HepG2 (cell line): ENCODE measurements at regions not wholly inside any gene's neighbourhood (a gene's known extent, or its start where the extent isn't known, plus 50 kb on each side); places are given as distances from the start of the nearest gene placed in this dataset.

Source experiments
- ATAC-seq: fragments of 200-7000 bp; cut with Tn5 transposase; 3 replicates; pipeline ENCODE4 v1.9.1; 2020; ENCODE audit warnings: mild to moderate bottlenecking, moderate library complexity
- BruUV-seq: library from RNA; stranded (reverse); fragments of 400-500 nt; replicated peaks from 2 replicates; lab custom pipeline; 2021; lab: Mats Ljungman, UMichigan
- CTCF ChIA-PET: fragments of 300-600 bp; formaldehyde crosslinking; extraction: SDS; loops from one replicate; lab custom pipeline; 2021; ENCODE audit warnings: low total read pairs, inconsistent platforms, low intra/inter-chr PET ratio; lab: Yijun Ruan, JAX
- POLR2A ChIA-PET: fragments of 350-600 bp; sonication (Branson Sonifier 250); formaldehyde crosslinking; loops from one replicate; lab custom pipeline; 2020; ENCODE audit warnings: antibody characterized with exemption, inconsistent platforms; lab: Yijun Ruan, JAX
- DNase-seq: peaks from one replicate; pipeline ENCODE4 v3.0.0-alpha.2; 2015; ENCODE audit warnings: low spot score
- FAIRE-seq: peaks from 3 replicates; lab custom pipeline; 2011; peaks lifted over from hg19 to GRCh38; lab: Jason Lieb, UNC
- H2AFZ ChIP-seq: one replicate; pipeline ENCODE4 v1.6.1; 2011; ENCODE audit warnings: low read length, inconsistent platforms
- H3K27ac ChIP-seq: fragments of 300-600 bp; 3 replicates; pipeline ENCODE4 v1.8.0; 2011; ENCODE audit warnings: mixed run types, mild to moderate bottlenecking, mixed read lengths, low read length, inconsistent platforms; ENCODE audit not compliant: insufficient read depth; ENCODE audit errors: extremely low read length
- H3K27me3 ChIP-seq, 2 experiments: fragments of 200-600 bp in 1 of 2; 2 replicates in 1 of 2; 3 replicates in 1 of 2; pipeline versions ENCODE4 v1.6.0 to v1.8.0; 2011; ENCODE audit warnings: low read length in 2 of 2, mild to moderate bottlenecking in 2 of 2, moderate library complexity in 2 of 2, inconsistent platforms in 1 of 2; ENCODE audit not compliant: insufficient read depth in 2 of 2, control insufficient read depth in 1 of 2
- H3K36me3 ChIP-seq, 2 experiments: fragments of 200-600 bp in 1 of 2; replicated peaks in 1 of 2; 2 replicates in 1 of 2; 3 replicates in 1 of 2; pipeline versions ENCODE4 v1.5.1 to v1.8.0; 2011; ENCODE audit warnings: low read length in 2 of 2, inconsistent platforms in 1 of 2; ENCODE audit not compliant: insufficient read depth in 2 of 2, control insufficient read depth in 1 of 2
- H3K4me1 ChIP-seq: 2 replicates; pipeline ENCODE4 v1.5.1; 2012; ENCODE audit warnings: low read length, inconsistent platforms; ENCODE audit not compliant: insufficient read depth
- H3K4me2 ChIP-seq: 2 replicates; pipeline ENCODE4 v1.6.0; 2011; ENCODE audit warnings: low read depth, low read length, inconsistent platforms
- H3K4me3 ChIP-seq, 3 experiments: fragments of 200-600 bp in 1 of 3; sonication (generic), shearing (Covaris generic) in 1 of 3; replicated peaks in 1 of 3; 2 replicates each; pipeline ENCODE4 v1.5.1; 2011 to 2016; ENCODE audit warnings: low read length in 3 of 3, inconsistent platforms in 2 of 3, low read depth in 2 of 3, mild to moderate bottlenecking in 2 of 3, control low read depth in 1 of 3, mixed read lengths in 1 of 3; ENCODE audit not compliant: insufficient read depth in 1 of 3
- H3K79me2 ChIP-seq: one replicate; pipeline ENCODE4 v1.6.1; 2011; ENCODE audit warnings: low read length, inconsistent platforms; ENCODE audit not compliant: insufficient read depth
- H3K9ac ChIP-seq: 2 replicates; pipeline ENCODE4 v1.6.0; 2011; ENCODE audit warnings: mild to moderate bottlenecking, low read depth, low read length, inconsistent platforms; ENCODE audit not compliant: insufficient read depth
- H3K9me3 ChIP-seq: 2 replicates; pipeline ENCODE4 v1.5.1; 2012; ENCODE audit warnings: mild to moderate bottlenecking, low read length
- H4K20me1 ChIP-seq: 2 replicates; pipeline ENCODE4 v1.6.0; 2011; ENCODE audit warnings: inconsistent platforms, mild to moderate bottlenecking, low read length, moderate library complexity; ENCODE audit not compliant: insufficient read depth
- BORCS8-MEF2B ChIP-seq: sonication (generic); formaldehyde crosslinking; IDR thresholded peaks from 2 replicates; pipeline ENCODE4 v1.8.0; 2022; ENCODE audit warnings: mild to moderate bottlenecking, missing genetic modification reagents
- PATZ1 ChIP-seq: sonication (generic); formaldehyde crosslinking; IDR thresholded peaks from 2 replicates; pipeline ENCODE4 v1.4.0; 2020; ENCODE audit warnings: missing genetic modification reagents
- PHF20 ChIP-seq: sonication (generic); formaldehyde crosslinking; IDR thresholded peaks from 2 replicates; pipeline ENCODE4 v1.5.0; 2020; ENCODE audit warnings: mild to moderate bottlenecking, missing genetic modification reagents
- PRDM4 ChIP-seq: sonication (generic); formaldehyde crosslinking; IDR thresholded peaks from 2 replicates; pipeline ENCODE4 v1.9.0; 2021; ENCODE audit warnings: missing genetic modification reagents, borderline replicate concordance
- ZMYM3 ChIP-seq: sonication (generic); formaldehyde crosslinking; IDR thresholded peaks from 2 replicates; pipeline ENCODE4 v1.5.1; 2020; ENCODE audit warnings: mild to moderate bottlenecking, missing genetic modification reagents
- ZNF225 ChIP-seq: sonication (generic); formaldehyde crosslinking; IDR thresholded peaks from 2 replicates; pipeline ENCODE4 v1.4.0; 2020; ENCODE audit warnings: mild to moderate bottlenecking, missing genetic modification reagents
- ZNF362 ChIP-seq: sonication (generic); formaldehyde crosslinking; IDR thresholded peaks from 2 replicates; pipeline ENCODE4 v1.4.0; 2020; ENCODE audit warnings: missing genetic modification reagents, mild to moderate bottlenecking, borderline replicate concordance
- ZNF614 ChIP-seq: IDR thresholded peaks from 2 replicates; pipeline ENCODE4 v1.6.1; 2018; ENCODE audit warnings: missing biosample characterization, missing genetic modification reagents, inconsistent platforms, borderline replicate concordance
- ZNF839 ChIP-seq: sonication (generic); formaldehyde crosslinking; IDR thresholded peaks from 2 replicates; pipeline ENCODE4 v1.4.0; 2020; ENCODE audit warnings: missing genetic modification reagents, mild to moderate bottlenecking, borderline replicate concordance
- WGBS: methylation state at CpG from one replicate; pipeline ENCODE4 v1.1.6; 2017; ENCODE audit warnings: low lambda C conversion rate; 5-methylcytosine and 5-hydroxymethylcytosine counted together
- in situ Hi-C: cut with HindIII; loops from 2 replicates; pipeline ENCODE4 v1.10.0; 2017; ENCODE audit warnings: low pct_unique_long_range_greater_than_20kb; ENCODE audit not compliant: extremely low pct_ligation_motif_present
- intact Hi-C: fragments of 100-400 bp; cut with micrococcal nuclease; formaldehyde crosslinking; loops from one replicate; pipeline ENCODE4 v1.10.0; 2022; ENCODE audit not compliant: unreplicated experiment

GRCh38 chr6:18835976-18836375 is 448.8 kb downstream of the RNF144B start:
- Histone ChIP-seq H3K9me3 (peaks cover 98% of the 10 kb centered on the region), H2AFZ (no peak overlapping the region), H3K36me3 (no peaks in the 10 kb centered on the region), H4K20me1 (no peaks in the 10 kb centered on the region), H3K9ac (no peak overlapping the region), H3K79me2 (no peaks in the 10 kb centered on the region), H3K27me3 (no peaks in the 10 kb centered on the region), H3K4me1 (no peaks in the 10 kb centered on the region), H3K4me2 (no peak overlapping the region), H3K27ac (no peak overlapping the region), H3K4me3 (no peak overlapping the region)
- ChIA-PET POLR2A (no interaction called here), CTCF (no interaction called here)
- 18% methylated on average over 9 of the region's 9 CpGs for WGBS
- no peak for ATAC-seq
- intact Hi-C loops (no loop called here), in situ Hi-C loops (no loop called here)
- BruUV-seq = no TSS peak
- no peak for DNase-seq
- FAIRE-seq = no peak
- TF ChIP-seq ZNF839 (CRISPR knock-in tag) (no peak), PHF20 (CRISPR knock-in tag) (no peak), PATZ1 (CRISPR knock-in tag) (no peak), ZMYM3 (CRISPR knock-in tag) (no peak), BORCS8-MEF2B (CRISPR knock-in tag) (no peak), ZNF614 (CRISPR knock-in tag) (no peak), PRDM4 (CRISPR knock-in tag) (no peak), ZNF225 (no peak), ZNF362 (CRISPR knock-in tag) (no peak)
